GM12878 (cell line): ENCODE measurements at regions not wholly inside any gene's neighbourhood (a gene's known extent, or its start where the extent isn't known, plus 50 kb on each side); places are given as distances from the start of the nearest gene placed in this dataset.

Source experiments
- BRCA1 ChIP-seq: IDR thresholded peaks from 2 replicates; pipeline ENCODE4 v1.6.1; 2011; ENCODE audit warnings: low read depth, low read length, improper control_type of control experiment
- EZH2 ChIP-seq: IDR thresholded peaks from 2 replicates; pipeline ENCODE4 v1.6.1; 2012; ENCODE audit warnings: low read depth, mild to moderate bottlenecking, control low read depth, inconsistent platforms, low read length, borderline replicate concordance; ENCODE audit not compliant: control insufficient read depth
- NFYA ChIP-seq: IDR thresholded peaks from 2 replicates; pipeline ENCODE4 v1.6.1; 2011; ENCODE audit warnings: low read depth, mild to moderate bottlenecking, low read length, improper control_type of control experiment, borderline replicate concordance
- SPI1 ChIP-seq: IDR thresholded peaks from 2 replicates; pipeline ENCODE4 v1.6.1; 2011; ENCODE audit warnings: low read depth, mild to moderate bottlenecking, low read length, moderate library complexity, borderline replicate concordance; ENCODE audit not compliant: insufficient read depth
- TAF1 ChIP-seq: IDR thresholded peaks from 2 replicates; pipeline ENCODE4 v1.6.1; 2011; ENCODE audit warnings: mild to moderate bottlenecking, low read depth, low read length, borderline replicate concordance
- ZZZ3 ChIP-seq: IDR thresholded peaks from 2 replicates; pipeline ENCODE4 v1.6.1; 2011; ENCODE audit warnings: low read depth; ENCODE audit not compliant: control insufficient read depth, insufficient read length
- TF ChIP-seq, protein P1 (sequence below): fragments of 450-650 bp; IDR thresholded peaks from 2 replicates; pipeline ENCODE4 v1.6.1; 2018; ENCODE audit warnings: mild to moderate bottlenecking, low read depth, moderate library complexity; ENCODE audit not compliant: partially characterized antibody
- TF ChIP-seq, protein P2 (sequence below): fragments of 450-650 bp; conservative IDR thresholded peaks from 2 replicates; pipeline ENCODE4 v1.6.1; 2017; ENCODE audit warnings: mild to moderate bottlenecking, moderate library complexity

DNA sequence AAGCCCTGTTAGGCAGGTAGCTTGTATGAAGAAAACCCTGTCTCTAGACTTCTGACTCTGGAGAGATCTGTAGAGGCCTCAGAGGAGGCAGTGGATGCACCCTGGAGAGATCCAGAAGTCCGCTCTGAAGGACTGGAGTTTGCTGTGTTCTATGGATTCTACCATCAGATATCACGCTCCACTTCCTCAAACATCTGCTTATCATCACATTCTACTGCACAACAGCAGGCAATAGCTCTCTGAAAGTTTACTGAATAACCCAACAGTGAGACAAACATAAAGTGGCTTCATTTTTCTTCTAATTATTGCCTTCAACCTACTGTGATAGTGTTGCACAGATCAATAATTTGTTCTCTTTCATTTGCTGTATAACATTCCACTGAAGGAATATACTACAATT, 59.0 kb upstream of the OR9Q1 start (continued):
- TF ChIP-seq, protein P1, sequence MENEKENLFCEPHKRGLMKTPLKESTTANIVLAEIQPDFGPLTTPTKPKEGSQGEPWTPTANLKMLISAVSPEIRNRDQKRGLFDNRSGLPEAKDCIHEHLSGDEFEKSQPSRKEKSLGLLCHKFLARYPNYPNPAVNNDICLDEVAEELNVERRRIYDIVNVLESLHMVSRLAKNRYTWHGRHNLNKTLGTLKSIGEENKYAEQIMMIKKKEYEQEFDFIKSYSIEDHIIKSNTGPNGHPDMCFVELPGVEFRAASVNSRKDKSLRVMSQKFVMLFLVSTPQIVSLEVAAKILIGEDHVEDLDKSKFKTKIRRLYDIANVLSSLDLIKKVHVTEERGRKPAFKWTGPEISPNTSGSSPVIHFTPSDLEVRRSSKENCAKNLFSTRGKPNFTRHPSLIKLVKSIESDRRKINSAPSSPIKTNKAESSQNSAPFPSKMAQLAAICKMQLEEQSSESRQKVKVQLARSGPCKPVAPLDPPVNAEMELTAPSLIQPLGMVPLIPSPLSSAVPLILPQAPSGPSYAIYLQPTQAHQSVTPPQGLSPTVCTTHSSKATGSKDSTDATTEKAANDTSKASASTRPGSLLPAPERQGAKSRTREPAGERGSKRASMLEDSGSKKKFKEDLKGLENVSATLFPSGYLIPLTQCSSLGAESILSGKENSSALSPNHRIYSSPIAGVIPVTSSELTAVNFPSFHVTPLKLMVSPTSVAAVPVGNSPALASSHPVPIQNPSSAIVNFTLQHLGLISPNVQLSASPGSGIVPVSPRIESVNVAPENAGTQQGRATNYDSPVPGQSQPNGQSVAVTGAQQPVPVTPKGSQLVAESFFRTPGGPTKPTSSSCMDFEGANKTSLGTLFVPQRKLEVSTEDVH = no peak
- no peak for TF ChIP-seq SPI1
- TF ChIP-seq ZZZ3 = no peak
- TF ChIP-seq EZH2 = no peak
- no peak for TF ChIP-seq NFYA
- no peak for TF ChIP-seq BRCA1
- TF ChIP-seq, protein P2, sequence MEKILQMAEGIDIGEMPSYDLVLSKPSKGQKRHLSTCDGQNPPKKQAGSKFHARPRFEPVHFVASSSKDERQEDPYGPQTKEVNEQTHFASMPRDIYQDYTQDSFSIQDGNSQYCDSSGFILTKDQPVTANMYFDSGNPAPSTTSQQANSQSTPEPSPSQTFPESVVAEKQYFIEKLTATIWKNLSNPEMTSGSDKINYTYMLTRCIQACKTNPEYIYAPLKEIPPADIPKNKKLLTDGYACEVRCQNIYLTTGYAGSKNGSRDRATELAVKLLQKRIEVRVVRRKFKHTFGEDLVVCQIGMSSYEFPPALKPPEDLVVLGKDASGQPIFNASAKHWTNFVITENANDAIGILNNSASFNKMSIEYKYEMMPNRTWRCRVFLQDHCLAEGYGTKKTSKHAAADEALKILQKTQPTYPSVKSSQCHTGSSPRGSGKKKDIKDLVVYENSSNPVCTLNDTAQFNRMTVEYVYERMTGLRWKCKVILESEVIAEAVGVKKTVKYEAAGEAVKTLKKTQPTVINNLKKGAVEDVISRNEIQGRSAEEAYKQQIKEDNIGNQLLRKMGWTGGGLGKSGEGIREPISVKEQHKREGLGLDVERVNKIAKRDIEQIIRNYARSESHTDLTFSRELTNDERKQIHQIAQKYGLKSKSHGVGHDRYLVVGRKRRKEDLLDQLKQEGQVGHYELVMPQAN = no peak
- TF ChIP-seq TAF1 = no peak
